HG02678 (cell line): ENCODE measurements at regions not wholly inside any gene's neighbourhood (a gene's known extent, or its start where the extent isn't known, plus 50 kb on each side); places are given as distances from the start of the nearest gene placed in this dataset.
"Not testable (repeated sequence)": the region's sequence is repeated elsewhere in the genome, so short reads cannot be mapped to it uniquely, and the experiment has no call there.

ENCODE experiments used
- ATAC-seq: cut with Tn5 transposase; IDR thresholded peaks from one replicate; pipeline ENCODE4 v1.9.1; 2021; ENCODE audit warnings: mild to moderate bottlenecking, moderate library complexity; ENCODE audit not compliant: unreplicated experiment

DNA sequence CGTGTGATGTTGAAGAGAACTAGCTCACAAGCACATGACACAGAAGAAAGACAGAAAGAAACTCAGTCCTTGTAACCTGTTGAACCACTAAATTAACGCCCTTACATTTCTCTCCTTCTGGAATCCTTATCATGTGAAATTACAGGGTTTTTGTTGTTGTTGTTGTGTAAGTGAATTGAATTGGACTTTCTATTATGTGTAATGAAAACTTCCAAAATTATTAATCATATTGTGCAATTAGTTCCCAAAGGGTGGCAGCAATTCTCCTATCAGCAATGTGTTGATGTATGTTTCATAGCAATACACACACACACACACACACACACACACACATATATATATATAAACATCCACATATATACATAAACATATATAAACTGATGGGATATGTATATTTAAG, 402.2 kb upstream of the TCF4 start:
- no peak for ATAC-seq

GRCh38 chr18:55988537-55988936, 400.5 kb upstream of the TCF4 start:
- no peak for ATAC-seq

- no peak for ATAC-seq
Observed at GRCh38 chr18:55983433-55983832, 395.4 kb upstream of the TCF4 start.

DNA sequence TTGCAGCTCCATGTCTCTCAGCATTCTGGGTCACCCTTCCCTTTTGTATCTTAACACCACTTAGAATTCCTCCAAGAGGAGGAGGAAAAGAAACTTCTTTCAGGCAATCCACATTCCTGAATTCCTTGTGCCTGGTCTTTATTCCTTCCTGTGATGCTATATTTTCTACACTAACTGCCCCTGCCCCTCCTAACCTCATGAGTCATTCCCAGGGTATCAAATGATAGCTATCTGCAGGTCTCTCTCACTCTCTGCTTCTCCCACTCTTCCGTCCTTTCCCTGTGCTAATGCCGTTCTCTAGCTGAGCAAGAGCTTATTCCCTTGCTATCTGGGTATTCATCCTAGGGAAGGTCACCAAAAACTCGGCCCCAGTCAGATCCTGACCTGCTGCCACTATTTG, 395.0 kb upstream of the TCF4 start:
- no peak for ATAC-seq

DNA sequence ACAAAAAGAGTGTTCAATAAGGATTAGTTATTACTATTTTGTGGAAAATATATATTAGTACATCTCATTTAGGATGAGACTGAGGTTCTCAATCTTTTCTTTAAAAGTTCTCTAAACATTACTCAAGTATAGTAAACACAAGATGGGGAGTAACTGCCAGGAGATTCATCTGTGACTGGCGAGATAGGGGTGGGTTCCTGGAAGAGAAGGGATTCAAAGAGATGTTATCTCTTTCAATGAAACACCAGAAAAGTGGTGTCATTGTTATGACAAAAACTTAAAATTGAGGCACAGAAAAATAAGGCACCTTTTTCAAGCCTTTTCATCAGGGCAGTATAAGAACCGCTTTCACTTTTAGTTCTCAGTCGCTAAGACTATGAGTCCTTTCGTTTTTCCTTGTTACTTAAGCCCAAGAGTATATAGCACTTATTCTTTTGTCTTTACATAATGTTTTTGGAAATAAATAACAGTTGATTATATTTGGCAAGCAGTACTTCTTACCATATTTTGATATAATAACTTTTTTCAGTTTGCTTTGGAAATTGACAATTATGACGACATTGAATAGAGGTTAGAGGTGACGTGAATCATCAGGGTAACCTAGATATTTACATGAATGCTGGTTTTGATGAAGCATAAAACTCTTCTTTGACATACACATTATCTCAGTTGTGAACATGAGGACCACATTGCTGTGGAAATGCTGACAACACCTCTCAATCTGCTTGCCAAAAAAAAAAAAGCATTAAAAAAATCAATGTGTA, 393.9 kb upstream of the TCF4 start:
- no peak for ATAC-seq

- no peak for ATAC-seq
Observed at GRCh38 chr18:55974521-55974920, 386.5 kb upstream of the TCF4 start.

GRCh38 chr18:55968550-55968949, 380.6 kb upstream of the TCF4 start:
- ATAC-seq, result no peak

- ATAC-seq, result no peak
Observed at GRCh38 chr18:55967019-55967418, 379.0 kb upstream of the TCF4 start.

DNA sequence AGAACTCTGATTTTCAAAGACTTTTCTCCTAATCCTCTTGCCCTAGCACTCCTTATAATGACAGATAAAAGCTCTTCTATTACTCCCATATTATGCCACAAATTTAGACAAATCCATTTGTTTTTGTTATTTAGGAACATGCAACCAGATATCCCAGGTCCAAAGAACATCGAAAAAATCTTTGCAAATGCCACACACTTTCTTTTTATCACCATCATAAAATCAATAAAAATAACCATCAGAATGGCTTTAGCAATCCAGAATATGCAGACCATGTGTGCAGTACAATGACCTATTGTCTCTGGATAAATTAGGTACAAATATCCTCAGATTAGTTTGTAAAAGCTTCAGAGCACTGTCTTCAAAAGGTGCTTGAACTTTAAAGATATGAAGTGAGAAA, 376.2 kb upstream of the TCF4 start:
- no peak for ATAC-seq

DNA sequence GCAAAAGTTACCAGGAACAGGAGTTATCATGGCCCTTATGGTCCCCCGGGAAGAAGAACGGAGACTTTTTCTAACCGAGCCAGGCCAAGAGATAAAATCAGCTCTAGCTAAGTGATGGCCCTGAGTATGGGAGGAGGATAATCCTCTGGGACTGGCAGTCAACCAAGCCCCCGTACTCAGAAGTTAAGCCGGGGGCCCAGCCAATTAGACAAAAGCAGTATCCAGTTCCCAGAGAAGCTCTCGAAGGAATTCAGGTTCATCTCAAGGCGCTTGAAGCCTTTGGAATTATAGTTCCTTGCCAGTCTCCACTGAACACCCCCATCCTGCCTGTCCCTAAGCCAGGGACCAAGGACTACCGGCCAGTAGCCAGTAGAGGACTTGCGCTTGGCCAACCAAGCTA, 365.3 kb upstream of the TCF4 start:
- ATAC-seq, result no peak

DNA sequence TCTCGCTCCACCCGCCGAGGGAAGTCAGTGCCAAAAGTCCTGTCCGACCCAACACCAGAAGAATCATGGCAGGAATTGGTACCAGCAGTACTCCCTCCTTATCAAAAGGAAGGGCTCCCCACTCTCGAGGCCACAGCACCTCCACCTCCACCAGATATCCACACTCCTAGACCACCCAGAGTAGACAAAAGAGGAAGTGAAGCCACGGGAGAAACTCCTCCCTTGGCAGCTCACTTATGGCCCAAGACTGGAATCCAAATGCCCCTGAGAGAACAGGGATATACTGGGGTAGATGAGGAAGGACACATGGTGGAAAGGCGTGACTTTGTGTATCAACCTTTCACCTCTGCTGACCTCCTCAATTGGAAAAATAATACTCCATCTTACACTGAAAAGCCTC, 363.7 kb upstream of the TCF4 start:
- ATAC-seq, result not testable (repeated sequence)

DNA sequence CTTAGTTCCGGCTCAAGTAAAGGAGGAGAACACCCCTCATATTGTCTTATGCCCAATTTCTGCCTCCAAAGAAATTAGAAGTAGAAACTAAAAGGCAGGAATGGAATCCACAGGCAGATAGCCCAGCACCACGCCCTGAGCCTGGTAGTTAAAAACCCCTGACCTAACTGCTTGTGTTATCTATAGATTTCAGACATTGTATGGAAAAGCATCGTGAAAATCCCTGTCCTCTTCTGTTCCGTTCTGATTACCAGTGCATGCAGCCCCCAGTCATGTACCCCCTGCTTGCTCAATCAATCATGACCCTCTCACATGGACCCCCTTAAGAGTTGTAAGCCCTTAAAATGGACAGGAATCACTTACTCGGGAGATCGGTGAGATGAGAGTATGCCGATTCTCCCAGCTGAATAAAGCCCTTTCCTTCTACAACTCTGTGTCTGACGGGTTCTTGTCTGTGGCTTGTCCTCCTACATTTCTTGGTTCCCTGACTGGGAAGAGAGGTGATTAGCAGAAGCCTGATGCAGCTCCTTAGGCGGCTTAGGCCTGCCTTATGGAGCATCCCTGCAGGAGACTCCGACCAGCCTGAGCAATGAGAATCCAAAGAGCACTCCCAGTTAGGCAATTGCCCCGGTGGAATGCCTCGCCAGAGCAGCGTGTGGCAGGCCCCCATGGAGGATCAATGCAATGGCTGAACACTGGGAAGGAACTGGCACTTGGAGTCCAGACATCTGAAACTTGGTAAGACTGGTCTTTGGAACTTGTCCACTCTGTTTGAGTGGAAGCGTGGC, 362.6 kb upstream of the TCF4 start:
- ATAC-seq, result no peak

DNA sequence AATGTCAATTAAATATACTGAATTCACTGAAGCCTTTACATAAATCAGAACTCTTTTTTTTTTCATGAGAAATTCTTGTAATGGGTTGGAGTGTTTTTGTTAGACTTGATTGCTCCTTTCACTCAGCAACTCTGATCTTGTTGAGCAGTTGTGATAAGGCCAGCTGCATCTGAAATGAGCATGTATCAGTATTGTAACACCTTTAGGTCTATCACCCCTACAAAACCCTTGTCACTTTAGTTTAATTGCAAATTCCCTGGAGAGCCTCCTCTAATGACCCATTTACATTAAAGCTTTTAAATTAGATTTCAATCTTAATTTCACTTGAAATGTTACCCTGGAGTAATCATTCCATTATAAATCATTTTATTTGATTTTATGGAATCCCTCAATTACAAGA, 346.8 kb upstream of the TCF4 start:
- ATAC-seq, result no peak

- ATAC-seq, result no peak
Observed at GRCh38 chr18:55932675-55933074, 344.7 kb upstream of the TCF4 start.

DNA sequence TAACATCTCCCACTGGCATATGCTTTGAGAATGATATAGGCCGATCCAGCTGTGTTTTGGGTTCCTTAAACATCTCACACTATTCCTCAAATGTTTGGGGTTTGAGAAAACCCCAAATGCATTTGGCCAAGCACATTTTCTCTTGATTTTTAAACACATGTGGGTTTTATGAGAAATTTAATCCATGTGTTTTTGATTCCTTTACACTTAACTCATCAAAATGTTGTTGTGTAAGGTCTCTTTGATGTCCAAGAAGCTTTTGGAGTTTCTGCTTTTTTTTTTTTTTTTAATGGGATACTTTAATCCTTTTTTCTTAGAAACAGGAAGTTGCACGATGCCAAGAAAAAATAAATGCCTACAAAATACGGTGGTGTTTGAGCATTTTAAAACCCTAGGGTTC, 339.8 kb upstream of the TCF4 start:
- ATAC-seq, result no peak

DNA sequence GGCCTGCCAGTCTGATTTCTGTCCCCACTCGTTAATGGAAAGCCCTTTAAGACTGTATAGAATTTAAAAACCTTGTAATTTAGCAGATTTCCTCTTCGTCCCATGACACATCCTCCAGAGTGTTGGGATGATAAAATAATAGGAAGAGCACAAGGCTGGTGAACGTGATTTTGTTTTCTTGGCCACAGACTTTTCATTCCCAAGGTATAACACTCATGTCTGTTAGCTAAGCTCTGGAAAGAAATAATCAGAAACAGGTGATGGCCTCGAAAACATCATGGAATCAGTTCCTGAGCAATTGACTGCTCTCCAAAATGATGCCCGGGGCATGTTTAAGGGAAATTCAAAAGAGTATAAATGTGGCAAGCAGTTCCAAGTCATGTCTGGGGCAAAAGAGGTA, 337.8 kb upstream of the TCF4 start:
- ATAC-seq, result no peak

DNA sequence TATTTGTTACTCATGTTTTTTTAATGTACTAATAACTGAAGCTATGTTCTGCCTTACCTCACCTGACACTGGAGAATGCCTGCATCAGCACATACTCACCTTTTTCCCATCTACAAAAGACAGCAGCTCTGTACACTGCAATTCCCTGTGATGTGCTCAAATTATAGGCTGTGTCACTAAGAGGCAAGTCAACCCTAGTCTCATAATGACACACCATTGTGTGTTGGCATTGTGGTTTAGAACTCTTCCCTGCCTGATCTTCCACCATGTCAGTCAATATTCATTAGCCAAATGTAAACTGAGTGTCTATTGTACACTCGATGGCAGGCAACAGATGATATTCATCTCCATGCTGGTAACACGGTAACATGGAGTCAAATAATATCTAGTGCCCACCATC, 332.1 kb upstream of the TCF4 start:
- no peak for ATAC-seq

- no peak for ATAC-seq
Observed at GRCh38 chr18:55918444-55918843, 330.5 kb upstream of the TCF4 start.

DNA sequence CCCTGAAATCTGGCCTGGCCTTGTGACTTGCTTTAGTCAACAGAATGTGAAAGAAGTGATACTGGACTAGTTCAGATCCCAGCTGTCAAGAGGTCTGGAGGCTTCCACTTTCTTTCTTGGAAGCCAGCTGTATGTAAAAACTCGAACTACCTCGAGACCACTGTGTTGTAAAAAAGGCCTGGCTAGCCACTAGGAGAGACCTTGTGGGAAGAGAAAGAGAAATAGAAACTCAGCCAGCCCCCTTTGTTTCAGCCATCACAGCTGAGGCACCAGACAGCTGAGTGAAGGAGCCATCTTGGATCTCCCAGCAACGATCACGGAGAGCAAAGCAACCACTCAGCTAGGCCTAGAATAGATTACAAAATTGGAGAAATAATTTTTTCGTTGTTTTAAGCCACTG, 324.9 kb upstream of the TCF4 start:
- ATAC-seq, result no peak

GRCh38 chr18:55912071-55912470, 324.1 kb upstream of the TCF4 start:
- no peak for ATAC-seq

GRCh38 chr18:55910296-55910695, 322.3 kb upstream of the TCF4 start:
- no peak for ATAC-seq

GRCh38 chr18:55908901-55909366, 320.9 kb upstream of the TCF4 start:
- no peak for ATAC-seq
